ENCODE measurements at regions not wholly inside any gene's neighbourhood (a gene's known extent, or its start where the extent isn't known, plus 50 kb on each side); places are given as distances from the start of the nearest gene placed in this dataset.

GRCh38 chr15:38029736-38030135 is 95.3 kb downstream of the TMCO5A start:
- TF ChIP-seq MAFK (IDR thresholded peaks at IDR 0.05; ENCODE audit: low read depth, low read length), result no peak
- no peak for TF ChIP-seq CTCF (conservative IDR thresholded peaks at IDR 0.05; ENCODE audit: low read depth, low read length)
- no peak for TF ChIP-seq RCOR1 (IDR thresholded peaks at IDR 0.05; ENCODE audit: insufficient replicate concordance, low read length)
- TF ChIP-seq POLR2A (IDR thresholded peaks at IDR 0.05; ENCODE audit: low read depth, low read length), result no peak

Measured in IMR-90 (cell line).